ENCODE measurements at regions not wholly inside any gene's neighbourhood (a gene's known extent, or its start where the extent isn't known, plus 50 kb on each side); places are given as distances from the start of the nearest gene placed in this dataset.
"Not testable (repeated sequence)": the region's sequence is repeated elsewhere in the genome, so short reads cannot be mapped to it uniquely, and the experiment has no call there.

DNA sequence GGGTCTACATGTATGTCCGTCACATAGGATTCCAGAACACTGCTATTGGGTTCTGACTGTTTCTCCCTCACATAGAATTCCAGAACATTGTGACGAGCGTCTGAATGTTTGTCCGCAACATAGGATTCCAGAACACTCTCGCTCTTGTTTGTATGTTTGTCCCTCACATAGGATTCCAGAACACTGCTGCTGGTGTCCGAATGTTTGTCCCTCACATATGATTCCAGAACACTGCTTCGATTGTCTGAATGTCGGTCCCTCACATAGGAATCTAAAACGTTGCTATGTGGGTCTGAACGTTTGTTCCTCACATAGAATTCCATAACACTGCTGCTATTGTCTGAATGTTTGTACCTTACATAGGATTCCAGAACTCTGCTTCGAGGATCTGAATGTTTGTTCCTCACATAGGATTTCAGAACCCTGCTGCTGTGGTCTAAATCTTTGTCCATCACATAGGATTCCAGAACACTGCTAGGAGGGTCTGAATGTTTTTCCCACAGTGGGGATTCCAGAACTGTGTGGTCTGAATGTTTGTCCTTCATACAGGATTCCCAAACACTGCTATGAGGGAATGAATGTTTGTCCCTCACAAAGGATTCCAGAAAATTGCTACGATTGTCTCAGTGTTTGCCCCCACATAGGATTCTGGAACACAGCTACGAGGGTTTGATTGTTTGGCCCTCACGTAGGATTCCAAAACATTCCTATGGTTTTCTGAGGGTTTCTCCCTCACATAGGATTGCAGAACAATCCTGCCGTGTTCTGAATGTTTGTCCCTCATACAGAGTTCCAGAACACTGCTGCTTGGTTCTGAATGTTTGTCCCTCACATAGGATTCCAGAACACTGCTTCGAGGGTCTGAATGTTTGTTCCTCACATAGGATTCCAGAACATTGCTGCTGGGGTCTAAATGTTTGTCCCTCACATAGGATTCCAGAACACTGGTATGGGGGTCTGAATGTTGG lies 220.5 kb downstream of the FOXD4L6 start:
- DNase-seq (ENCODE audit: low read depth, low spot score): no peak

DNA sequence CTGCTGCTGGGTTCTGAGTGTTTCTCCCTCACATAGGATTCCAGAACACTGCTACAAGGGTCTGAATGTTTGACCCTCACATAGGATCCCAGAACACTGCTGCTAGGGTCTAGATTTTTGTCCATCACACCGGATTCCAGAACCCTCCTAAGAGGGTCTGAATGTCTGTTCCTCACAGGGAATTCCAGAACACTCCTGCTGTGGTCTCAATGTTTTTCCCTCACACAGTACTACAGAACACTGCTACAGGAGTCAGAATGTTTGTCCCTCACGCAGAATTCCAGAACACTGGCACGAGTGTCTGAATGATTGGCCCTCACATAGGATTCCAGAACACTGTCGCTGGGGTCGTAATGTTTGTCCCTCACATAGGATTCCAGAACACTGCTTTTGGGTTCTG lies 221.6 kb downstream of the FOXD4L6 start:
- DNase-seq (ENCODE audit: low read depth, low spot score): not testable (repeated sequence)

DNA sequence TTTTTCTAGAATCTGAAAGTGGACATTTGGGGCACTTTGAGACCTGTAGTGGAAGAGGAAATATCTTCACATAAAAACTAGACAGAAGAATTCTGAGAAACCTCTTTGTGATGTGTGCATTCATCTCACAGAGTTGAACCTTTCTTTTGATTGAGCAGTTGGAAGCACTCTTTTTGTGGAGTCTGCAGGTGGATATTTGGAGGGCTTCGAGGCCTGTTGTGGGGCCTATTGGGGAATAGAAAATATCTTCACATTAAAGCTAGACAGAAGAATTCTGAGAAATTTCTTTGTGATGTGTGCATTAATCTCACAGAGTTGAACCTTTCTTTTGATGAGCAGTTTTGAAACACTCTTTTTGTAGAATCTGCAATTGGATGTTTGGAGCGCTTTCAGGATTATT lies 236.2 kb downstream of the FOXD4L6 start:
- DNase-seq (ENCODE audit: low read depth, low spot score): not testable (repeated sequence)

GRCh38 chr9:40885858-40886257 lies 242.6 kb downstream of the FOXD4L6 start:
- not testable (repeated sequence) for DNase-seq (ENCODE audit: low read depth, low spot score)

- DNase-seq (ENCODE audit: low read depth, low spot score): not testable (repeated sequence)
Observed at GRCh38 chr9:40884902-40885490, 243.5 kb downstream of the FOXD4L6 start.

DNA sequence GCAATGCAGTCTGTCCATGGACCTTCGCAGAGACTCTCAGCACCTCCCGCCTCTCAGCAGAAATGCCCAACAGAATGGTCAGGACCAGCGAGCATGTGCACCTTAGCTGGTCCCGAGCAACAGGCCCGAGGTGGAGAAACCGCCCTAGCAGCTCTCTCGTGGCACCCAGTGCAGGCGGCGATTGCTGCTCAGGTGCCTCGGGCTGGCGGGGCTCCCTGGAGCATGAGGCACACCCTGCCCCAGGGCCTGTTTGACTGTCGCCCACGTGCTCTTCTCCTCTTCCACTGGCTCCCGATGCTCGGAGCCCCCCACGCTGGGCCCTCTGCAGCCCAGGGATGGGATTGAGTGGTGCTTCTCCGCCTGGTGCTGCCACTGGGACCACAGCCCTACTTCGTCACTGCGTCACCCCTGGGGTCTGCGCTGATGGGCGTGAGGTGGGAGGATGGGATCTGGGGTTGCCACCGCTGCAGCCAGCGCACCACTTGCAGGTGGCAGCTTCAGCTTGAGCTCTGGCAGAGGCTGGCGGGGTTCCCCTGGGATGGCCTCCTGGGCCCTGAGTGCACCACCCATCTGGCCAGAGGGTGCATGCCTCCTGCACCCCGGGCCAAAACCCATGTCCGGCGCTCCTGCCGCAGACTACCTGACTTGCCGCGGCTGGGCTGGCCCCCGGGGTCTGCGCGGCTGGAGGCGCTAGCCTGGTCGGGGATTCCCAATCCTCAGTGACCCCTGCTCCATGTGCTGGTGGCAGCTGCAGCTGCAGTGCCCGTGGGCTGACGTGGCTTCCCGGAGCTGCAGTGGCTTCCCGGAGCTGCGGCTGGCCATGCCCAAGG lies 244.2 kb downstream of the FOXD4L6 start:
- no peak for DNase-seq (ENCODE audit: low read depth, low spot score)

DNA sequence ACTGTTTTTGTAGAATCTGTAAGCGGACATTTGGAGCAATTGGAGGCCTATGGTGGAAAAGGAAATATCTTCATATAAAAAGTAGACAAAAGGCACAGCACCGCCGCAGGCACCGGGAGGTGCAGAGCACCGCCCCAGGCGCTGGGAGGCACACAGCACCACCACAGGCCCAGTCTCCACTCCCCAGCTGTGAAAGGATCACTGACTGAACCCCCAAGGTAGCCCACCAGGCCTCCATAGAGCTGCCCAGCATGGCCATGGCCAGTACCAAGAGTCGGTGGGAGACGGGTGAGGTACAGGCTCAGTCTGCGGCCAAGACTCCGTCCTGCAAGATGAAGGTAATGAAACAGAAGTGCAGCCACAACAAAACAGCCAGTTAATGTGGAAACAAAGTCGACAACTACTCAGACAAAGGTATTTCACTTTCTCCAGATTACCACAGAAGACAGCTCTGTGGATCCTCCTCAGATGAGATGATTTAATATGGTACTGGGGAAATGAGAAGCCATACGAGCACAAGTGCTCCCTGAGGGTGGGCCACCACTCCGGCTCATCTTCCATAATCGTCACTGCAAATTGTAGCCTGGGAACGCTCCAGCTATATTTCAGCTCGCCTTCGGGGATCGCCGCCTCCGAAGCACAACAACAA lies 244.9 kb downstream of the FOXD4L6 start:
- DNase-seq (ENCODE audit: low read depth, low spot score): not testable (repeated sequence)

DNA sequence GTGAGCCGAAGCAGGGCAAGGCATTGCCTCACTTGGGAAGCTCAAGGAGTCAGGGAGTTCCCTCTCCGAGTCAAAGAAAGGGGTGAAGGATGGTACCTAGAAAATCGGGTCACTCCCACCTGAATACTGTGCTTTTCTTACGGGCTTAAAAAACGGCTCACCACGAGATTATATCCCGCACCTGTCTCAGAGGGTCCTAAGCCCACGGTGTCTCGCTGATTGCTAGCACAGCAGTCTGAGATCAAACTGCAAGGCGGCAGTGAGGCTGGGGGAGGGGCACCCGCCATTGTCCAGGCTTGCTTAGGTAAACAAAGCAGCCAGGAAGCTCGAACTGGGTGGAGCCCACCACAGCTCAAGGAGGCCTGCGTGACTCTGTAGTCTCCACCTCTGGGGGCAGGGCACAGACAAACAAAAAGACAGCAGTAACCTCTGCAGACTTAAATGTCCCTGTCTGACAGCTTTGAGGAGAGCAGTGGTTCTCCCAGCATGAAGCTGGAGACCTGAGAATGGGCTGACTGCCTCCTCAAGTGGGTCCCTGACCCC lies 254.7 kb downstream of the FOXD4L6 start:
- DNase-seq (ENCODE audit: low read depth, low spot score): not testable (repeated sequence)

GRCh38 chr9:40868437-40868836 lies 260.0 kb downstream of the FOXD4L6 start:
- DNase-seq (ENCODE audit: low read depth, low spot score): not testable (repeated sequence)
